Glutamatergic neuron (in vitro differentiated cells): ENCODE measurements at regions not wholly inside any gene's neighbourhood (a gene's known extent, or its start where the extent isn't known, plus 50 kb on each side); places are given as distances from the start of the nearest gene placed in this dataset.

Source experiments
- DNase-seq: peaks from one replicate; pipeline ENCODE4 v3.0.0; 2022
- H3K27ac Mint-ChIP-seq: one replicate; pipeline ENCODE4 v1.8.0; 2020; ENCODE audit warnings: mild to moderate bottlenecking, mixed read lengths, inconsistent platforms; ENCODE audit not compliant: unreplicated experiment
- H3K27me3 Mint-ChIP-seq: one replicate; pipeline ENCODE4 v1.8.0; 2020; ENCODE audit warnings: mild to moderate bottlenecking, moderate library complexity, mixed read lengths, inconsistent platforms; ENCODE audit not compliant: unreplicated experiment
- H3K36me3 Mint-ChIP-seq: one replicate; pipeline ENCODE4 v1.8.0; 2020; ENCODE audit warnings: mild to moderate bottlenecking, mixed read lengths, inconsistent platforms; ENCODE audit not compliant: unreplicated experiment
- H3K4me1 Mint-ChIP-seq: one replicate; pipeline ENCODE4 v1.8.0; 2020; ENCODE audit warnings: mild to moderate bottlenecking, low read depth, mixed read lengths, inconsistent platforms; ENCODE audit not compliant: unreplicated experiment
- H3K4me3 Mint-ChIP-seq: one replicate; pipeline ENCODE4 v1.8.0; 2020; ENCODE audit warnings: mild to moderate bottlenecking, mixed read lengths, inconsistent platforms; ENCODE audit not compliant: unreplicated experiment
- H3K9me3 Mint-ChIP-seq: one replicate; pipeline ENCODE4 v1.8.0; 2020; ENCODE audit warnings: mild to moderate bottlenecking, moderate library complexity, mixed read lengths, inconsistent platforms; ENCODE audit not compliant: unreplicated experiment
- CTCF ChIP-seq: fragments of 200-600 bp; sonication (generic); IDR thresholded peaks from one replicate; pipeline ENCODE4 v1.5.0; 2021; ENCODE audit not compliant: partially characterized antibody, unreplicated experiment

GRCh38 chr16:73151225-73151624, 103.3 kb upstream of the ZFHX3 start:
- no peaks in the 10 kb centered on the region for H3K36me3 Mint-ChIP-seq
- no peak overlapping the region for H3K4me3 Mint-ChIP-seq
- H3K9me3 Mint-ChIP-seq, result no peaks in the 10 kb centered on the region
- peaks cover 4% of the 10 kb centered on the region for H3K4me1 Mint-ChIP-seq
- H3K27ac Mint-ChIP-seq, result no peak overlapping the region
- no peaks in the 10 kb centered on the region for H3K27me3 Mint-ChIP-seq
- no peak for TF ChIP-seq CTCF
- no peak for DNase-seq

- peaks cover 5% of the 10 kb centered on the region for H3K4me1 Mint-ChIP-seq
Measured at GRCh38 chr16:73150786-73151185, 102.9 kb upstream of the ZFHX3 start.

GRCh38 chr16:73149334-73149733, 101.4 kb upstream of the ZFHX3 start:
- Mint-ChIP-seq H3K4me3 (no peak overlapping the region), H3K27me3 (no peaks in the 10 kb centered on the region), H3K27ac (no peak overlapping the region), H3K9me3 (no peaks in the 10 kb centered on the region), H3K4me1 (peaks cover 15% of the 10 kb centered on the region), H3K36me3 (no peaks in the 10 kb centered on the region)
- TF ChIP-seq CTCF, result no peak
- DNase-seq, result no peak

More at GRCh38 chr16:73150786-73151185, 102.9 kb upstream of the ZFHX3 start:
- Mint-ChIP-seq H3K27me3 (no peaks in the 10 kb centered on the region), H3K4me3 (no peak overlapping the region), H3K27ac (no peak overlapping the region), H3K9me3 (no peaks in the 10 kb centered on the region), H3K36me3 (no peaks in the 10 kb centered on the region)
- DNase-seq, result no peak
- TF ChIP-seq CTCF, result no peak

- no peak overlapping the region for H3K27ac Mint-ChIP-seq
Measured at GRCh38 chr16:73147958-73148357, 100.0 kb upstream of the ZFHX3 start.

More at GRCh38 chr16:73147958-73148357, 100.0 kb upstream of the ZFHX3 start:
- H3K4me1 Mint-ChIP-seq, result peaks cover 22% of the 10 kb centered on the region
- H3K4me3 Mint-ChIP-seq, result no peak overlapping the region
- H3K27me3 Mint-ChIP-seq, result no peaks in the 10 kb centered on the region
- H3K9me3 Mint-ChIP-seq, result no peaks in the 10 kb centered on the region
- no peak for DNase-seq
- no peak for TF ChIP-seq CTCF
- H3K36me3 Mint-ChIP-seq, result no peaks in the 10 kb centered on the region
